ENCODE measurements at regions not wholly inside any gene's neighbourhood (a gene's known extent, or its start where the extent isn't known, plus 50 kb on each side); places are given as distances from the start of the nearest gene placed in this dataset.

- TF ChIP-seq POLR2A (IDR thresholded peaks at IDR 0.05; ENCODE audit: low read depth, low read length) (no peak), RFX5 (IDR thresholded peaks at IDR 0.05; ENCODE audit: low read depth, low read length) (no peak)
- TF ChIP-seq, protein P1, sequence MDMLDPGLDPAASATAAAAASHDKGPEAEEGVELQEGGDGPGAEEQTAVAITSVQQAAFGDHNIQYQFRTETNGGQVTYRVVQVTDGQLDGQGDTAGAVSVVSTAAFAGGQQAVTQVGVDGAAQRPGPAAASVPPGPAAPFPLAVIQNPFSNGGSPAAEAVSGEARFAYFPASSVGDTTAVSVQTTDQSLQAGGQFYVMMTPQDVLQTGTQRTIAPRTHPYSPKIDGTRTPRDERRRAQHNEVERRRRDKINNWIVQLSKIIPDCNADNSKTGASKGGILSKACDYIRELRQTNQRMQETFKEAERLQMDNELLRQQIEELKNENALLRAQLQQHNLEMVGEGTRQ (IDR thresholded peaks at IDR 0.05; ENCODE audit: low read depth, low read length) = no peak
These were observed 64.5 kb upstream of the SMAD3 start for GRCh38 chr15:67000896-67001295.
